MM.1S (cell line): ENCODE measurements at regions not wholly inside any gene's neighbourhood (a gene's known extent, or its start where the extent isn't known, plus 50 kb on each side); places are given as distances from the start of the nearest gene placed in this dataset.

ENCODE experiments used
- EZH2 ChIP-seq: fragments of 300-600 bp; sonication (generic); optimal IDR thresholded peaks from 2 replicates; pipeline ENCODE3; 2017; ENCODE audit warnings: low read depth, mild to moderate bottlenecking, antibody characterized with exemption, low read length, mixed read lengths
- TF ChIP-seq, protein P1 (sequence below): fragments of 300-600 bp; sonication (generic); IDR thresholded peaks from 2 replicates; pipeline ENCODE4 v1.5.1; 2016; ENCODE audit warnings: antibody characterized with exemption, low read length, mixed read lengths

- TF ChIP-seq, protein P1, sequence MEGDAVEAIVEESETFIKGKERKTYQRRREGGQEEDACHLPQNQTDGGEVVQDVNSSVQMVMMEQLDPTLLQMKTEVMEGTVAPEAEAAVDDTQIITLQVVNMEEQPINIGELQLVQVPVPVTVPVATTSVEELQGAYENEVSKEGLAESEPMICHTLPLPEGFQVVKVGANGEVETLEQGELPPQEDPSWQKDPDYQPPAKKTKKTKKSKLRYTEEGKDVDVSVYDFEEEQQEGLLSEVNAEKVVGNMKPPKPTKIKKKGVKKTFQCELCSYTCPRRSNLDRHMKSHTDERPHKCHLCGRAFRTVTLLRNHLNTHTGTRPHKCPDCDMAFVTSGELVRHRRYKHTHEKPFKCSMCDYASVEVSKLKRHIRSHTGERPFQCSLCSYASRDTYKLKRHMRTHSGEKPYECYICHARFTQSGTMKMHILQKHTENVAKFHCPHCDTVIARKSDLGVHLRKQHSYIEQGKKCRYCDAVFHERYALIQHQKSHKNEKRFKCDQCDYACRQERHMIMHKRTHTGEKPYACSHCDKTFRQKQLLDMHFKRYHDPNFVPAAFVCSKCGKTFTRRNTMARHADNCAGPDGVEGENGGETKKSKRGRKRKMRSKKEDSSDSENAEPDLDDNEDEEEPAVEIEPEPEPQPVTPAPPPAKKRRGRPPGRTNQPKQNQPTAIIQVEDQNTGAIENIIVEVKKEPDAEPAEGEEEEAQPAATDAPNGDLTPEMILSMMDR, result no peak
- TF ChIP-seq EZH2, result no peak
Observed at GRCh38 chr4:154032914-154033313, 244.0 kb upstream of the SFRP2 start.
